HG03045 (cell line): ENCODE measurements at regions not wholly inside any gene's neighbourhood (a gene's known extent, or its start where the extent isn't known, plus 50 kb on each side); places are given as distances from the start of the nearest gene placed in this dataset.

ENCODE experiments used
- ATAC-seq: cut with Tn5 transposase; IDR thresholded peaks from one replicate; pipeline ENCODE4 v1.9.1; 2021; ENCODE audit warnings: mild to moderate bottlenecking, moderate library complexity; ENCODE audit not compliant: unreplicated experiment

DNA sequence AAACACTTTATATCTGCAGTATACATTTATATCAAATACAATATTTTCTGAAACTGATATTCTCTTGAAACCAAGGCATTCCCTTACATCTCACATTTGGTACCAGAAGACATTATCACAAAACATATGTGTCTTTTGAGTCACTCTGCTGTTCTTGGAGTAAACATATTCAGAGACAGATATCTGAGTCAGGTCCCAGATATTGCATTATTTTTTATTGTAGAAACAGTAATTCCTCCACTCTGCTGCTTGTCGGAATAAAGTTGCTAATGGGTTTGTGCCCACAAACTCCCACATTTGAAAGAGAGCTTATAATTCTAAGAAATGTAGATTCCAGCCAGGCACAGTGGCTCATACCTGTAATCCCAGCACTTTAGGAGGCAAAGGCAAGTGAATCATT lies 261.1 kb upstream of the DAPK1 start:
- no peak for ATAC-seq

DNA sequence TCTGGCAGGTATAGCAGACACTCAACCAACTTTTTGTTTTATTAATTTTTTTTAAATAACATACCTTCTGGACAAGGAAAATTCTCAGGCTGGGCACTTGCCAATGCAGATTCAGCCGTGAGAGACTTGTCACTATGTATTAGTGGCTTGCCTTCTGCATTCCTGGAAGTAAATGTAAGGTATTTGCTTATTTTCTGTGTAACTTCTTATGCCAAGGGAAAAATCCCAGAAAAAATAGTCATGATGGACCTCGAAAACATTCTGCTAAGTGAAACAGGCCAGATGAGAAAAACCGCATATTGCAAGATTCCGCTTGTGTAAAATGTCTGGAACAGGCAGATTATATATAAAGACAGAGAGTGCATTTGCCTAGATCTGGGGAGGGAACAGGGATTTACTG lies 260.3 kb upstream of the DAPK1 start:
- ATAC-seq, result no peak

DNA sequence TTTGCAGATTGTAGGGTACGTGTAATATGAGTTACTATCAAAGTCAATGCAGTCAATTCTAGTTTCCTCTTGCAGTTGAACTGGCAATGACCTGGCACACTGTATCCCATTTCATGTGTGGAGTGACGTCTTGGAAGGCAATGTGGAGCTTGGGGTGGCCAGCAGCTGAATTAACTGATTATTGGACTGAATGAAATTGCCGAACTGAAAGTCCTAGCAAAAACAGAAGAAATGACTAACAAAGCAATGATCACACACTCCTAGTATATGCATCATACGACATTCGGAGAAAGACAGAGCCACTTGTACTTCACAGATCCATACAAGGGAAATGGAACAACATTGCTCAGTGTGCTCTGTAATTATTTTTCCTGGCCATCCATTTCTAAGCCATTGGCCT lies 259.1 kb upstream of the DAPK1 start:
- ATAC-seq, result no peak

DNA sequence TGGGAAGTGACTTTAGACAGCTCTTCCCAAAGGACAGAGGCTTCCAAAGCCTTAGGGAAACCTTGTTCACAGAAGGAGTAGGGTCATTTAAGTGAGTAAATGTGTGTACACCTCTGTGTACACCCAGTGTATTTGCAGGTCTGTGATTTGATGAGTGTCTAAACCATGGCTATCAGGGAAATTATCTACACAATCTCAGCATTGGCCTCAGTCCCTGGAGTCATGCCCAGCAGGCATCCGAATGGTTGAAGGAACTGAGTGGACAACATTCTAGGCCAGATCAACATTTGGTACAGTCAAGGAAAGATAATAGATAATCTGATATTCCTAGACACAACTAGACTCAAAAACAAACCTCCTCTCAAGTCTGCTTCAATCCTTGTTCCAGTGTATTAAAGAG lies 258.4 kb upstream of the DAPK1 start:
- ATAC-seq, result no peak

DNA sequence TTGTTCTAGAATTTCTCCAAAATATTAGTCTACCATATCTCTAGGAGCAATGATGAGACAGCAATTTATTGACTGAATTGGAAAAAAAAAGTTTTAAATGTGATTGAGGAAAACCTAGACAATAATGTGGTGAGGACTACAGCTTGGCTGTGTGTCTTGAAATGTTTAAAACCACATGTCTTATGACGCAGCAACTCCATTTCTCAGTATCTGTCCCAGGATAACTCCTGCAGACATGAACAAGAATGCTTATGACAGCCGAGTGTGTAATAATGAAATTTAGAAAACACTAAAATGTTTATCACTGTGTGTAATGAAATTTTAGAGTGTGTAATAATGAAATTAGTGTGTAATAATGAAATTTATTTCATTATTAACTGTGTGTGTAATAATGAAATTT lies 254.1 kb upstream of the DAPK1 start:
- ATAC-seq, result no peak

DNA sequence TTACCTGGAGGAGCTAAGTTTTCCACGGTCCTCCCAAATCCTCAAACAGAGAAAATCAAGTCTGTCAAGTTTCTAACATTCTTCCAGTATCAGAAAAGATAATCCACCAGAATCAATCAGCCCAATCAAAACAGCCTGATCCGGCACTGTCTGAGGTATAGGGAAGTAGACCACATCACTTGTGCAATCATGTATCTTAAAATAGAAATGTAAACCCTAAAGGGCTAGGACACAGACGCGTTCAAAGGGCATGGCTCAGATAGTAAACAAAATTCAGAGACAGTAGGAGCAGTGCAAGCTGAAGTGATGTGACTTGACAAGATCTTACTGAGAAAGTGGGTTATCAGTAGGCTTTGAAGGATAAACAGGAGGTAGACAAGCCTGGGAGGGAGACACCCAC lies 252.4 kb upstream of the DAPK1 start:
- no peak for ATAC-seq

DNA sequence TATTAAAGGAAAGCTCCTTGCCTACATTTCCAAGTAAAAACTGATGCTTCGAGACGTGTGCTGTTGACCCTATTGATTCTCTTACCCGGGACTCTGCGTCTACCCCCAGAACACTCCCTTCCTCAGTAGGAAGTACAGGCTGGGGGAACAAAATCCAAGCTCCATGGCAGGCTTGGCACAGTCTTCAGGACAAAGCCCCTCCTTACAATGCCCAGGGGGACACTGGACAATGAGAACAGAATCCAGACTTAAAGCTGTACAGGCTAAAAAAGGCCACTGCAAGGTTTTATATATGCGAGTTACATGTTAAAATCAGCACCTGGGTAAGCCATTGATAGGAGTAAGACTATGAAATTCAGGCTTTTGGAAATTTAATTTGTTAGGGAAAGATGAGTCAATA lies 250.6 kb upstream of the DAPK1 start:
- no peak for ATAC-seq

DNA sequence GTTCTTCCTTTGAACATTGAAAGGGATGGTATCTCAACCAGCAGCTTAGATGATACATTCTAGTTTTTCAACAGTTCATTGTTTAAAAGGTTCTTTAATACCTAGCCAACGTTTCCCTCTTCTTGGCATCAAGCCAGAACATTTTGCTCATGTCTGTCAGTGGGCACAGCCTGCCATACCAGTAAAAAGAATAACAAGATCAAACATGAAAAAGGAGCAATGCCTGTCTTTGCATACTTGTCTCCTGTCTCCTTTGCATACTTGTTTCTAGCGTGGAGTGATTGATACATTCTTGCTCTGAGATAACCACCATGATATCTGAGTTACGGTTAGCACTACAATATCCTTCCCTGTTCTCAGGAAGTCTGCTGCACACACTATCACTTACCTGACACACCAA lies 248.6 kb upstream of the DAPK1 start:
- ATAC-seq, result no peak

DNA sequence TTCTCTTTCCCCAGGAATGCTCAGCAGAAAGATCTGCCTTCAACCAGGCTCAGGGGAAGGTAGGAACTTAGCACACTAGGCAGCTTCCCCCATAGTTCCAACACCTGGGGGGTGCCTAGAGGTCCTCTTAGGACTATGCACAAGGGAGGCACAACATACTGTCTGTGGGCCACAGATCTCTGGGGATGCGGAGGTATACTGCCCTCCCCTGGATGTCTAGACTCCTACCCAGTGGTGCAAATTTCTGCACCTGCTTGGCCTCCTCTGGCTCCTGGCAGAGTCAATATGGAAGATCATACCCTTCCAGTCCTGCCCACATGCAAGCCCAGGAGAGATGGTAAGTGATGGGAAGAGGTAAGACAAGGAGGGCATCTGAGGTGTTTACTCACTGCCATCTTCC lies 247.5 kb upstream of the DAPK1 start:
- ATAC-seq, result no peak

DNA sequence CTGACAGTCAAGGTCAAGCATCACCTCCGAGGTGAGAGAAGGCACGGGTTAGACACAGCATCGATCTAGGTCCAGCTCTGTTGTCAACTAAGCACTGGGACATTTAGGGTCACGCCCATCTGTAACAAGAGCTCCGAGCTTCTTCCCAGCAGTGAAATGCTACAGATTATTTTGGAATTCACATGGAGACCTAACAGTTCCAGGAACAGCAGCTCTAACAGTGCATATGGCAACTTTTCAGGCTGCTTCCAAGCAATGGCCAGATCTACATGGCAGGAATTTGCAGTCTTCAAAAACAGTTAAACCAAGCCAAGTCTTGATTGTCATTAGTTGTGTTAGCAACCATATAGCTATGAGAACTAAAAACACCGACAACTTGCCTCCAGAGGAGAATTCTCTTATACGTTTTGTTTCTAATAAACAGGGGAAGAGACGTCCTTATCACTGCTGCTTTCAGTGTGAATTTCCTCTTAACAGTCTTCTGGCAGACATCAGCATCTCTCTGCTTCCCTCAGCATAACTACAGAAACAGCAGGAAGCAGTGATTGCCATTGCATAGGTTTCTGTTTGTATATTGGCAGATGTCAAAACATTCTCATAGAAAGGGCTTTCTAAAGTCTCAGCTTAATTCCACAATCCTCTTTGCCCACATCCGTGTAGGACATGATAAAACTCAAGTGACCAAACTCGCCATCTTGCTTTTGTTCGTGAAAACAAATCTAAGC lies 242.1 kb upstream of the DAPK1 start:
- ATAC-seq, result no peak

DNA sequence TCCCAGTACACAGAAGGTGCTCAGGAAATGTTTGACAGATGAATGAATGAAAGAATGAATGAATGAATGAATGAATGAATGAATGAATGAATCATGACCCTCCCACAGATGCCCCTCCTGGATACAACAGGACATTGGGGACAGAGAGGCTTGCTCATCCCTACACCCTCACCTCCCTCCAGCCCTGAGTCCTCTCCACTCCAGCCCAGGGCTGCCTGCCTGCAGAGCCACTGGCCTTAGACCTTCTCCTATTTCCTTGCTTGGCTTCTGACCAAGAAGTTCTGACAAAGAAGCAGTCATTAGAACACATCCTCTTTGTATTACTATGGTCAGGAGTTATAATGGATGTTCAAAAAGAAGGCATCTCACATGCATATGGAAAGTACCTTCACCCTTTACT lies 240.7 kb upstream of the DAPK1 start:
- ATAC-seq, result no peak

DNA sequence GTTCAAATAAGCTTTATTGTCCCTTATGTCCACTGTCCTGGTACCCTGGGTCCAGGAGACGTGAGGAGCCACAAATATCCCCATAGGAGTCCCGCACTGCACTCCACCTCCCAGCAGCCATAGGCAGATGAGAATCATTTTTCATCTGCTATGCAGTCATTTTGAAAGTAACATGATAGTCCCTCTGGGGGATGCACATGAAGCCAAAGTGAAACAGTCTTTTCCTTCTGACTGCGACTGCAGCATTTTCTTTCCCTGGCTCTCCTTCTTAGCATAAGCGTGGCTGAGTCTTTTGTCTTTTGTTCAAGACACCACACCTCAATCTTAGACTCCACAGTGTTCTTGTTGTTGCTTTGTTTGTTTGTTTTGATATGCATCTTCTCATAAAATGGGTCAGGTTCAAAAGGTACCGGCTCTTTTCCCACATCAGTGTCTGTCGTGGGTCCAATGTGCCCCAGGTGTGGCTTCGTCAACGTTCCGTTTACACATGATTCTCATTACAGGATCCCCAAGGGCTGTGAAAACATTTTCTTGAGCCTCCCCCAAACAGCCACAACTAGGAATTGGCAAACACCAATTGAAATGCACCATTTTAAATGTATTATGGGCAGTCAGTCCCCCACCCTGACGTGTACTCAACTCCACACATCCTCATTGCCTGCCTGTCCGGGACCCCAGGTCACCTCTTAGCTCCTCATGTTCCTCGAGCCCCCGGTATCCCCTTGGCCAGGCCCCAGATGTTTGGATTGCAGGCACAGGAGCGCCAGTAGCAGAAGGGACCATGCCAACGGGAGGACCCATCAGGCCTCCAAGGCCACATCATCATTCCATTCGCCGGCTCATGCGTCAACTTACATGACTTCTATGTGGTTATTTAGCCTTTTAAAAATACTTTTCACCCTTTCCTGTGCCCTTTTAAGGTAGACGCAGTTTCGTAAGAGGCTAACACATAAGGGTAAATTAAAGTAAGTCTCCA lies 237.8 kb upstream of the DAPK1 start:
- ATAC-seq, result no peak

DNA sequence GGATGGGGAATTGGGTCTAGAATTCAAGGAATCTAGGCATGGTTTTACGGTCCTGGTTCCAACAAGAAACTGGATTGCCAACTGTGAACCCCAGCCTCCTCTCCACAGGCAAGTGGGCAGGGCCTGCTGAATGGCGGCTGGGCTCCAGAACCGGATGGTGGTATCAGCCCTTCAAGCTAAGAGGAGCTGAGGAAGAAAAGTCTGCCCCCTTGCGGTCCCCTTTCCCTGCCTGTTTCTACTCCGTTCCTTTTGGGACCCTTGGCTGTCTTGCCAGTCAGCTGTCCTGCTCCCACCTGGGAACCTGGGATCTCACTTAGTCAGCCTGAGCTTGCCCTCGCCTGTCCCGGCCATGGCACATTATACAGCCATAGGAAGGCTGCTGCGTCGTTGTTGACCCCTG lies 234.4 kb upstream of the DAPK1 start:
- no peak for ATAC-seq

DNA sequence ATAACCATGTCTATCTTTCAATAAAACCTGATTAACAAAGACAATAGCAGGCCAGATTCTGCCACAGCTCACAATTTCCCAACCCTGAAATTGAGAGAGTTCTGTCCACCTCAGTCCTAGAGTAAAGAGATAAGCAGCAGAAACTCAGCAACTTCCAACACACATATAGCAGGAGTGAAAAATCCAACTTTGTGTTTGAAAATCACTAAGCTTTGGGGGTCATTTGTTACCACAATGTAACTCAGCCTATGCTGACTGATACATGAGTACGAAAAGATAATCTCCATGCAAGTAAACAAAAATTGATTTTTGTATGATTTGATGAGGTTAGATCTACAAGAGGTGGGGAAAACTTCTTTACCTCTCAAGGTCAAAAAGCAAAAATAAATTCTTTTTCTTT lies 231.0 kb upstream of the DAPK1 start:
- no peak for ATAC-seq

DNA sequence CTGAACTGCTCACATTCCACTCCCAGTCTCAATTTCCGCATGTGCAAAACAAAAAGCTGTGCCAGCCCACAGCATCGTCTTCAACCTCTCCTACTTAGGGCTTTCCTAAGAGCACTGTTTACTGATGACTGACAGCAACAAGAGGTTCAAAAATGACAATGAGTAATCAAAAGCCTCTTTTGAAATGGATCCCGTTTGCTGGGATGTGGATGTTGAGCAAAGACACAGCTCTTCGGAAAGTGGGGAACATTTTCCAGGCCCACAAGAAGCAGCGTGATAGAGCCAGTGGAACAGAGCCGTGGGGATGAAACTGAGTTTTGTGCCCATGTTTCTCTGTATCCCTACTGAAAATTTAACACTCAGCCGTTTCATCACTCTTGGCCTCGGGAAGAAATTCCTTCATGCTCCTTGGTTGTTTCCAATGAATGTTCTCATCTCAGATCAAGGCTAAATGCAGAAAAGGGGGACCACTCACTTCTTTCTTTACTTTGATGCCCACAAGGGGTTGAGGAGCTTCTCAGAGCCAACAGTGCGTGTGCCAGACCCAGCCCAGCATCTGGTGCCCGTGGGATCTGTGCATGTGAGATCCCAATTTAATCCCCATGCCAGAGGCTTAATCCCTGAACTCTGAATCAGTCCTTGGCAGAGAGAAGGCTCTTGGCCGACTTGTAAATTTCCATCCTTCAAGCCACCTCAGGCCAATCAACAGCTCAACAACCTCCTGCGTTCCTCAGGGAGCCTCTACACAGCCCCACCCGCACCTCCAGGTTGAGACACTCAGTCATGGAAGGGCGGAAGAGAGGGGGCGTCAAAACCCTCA lies 230.2 kb upstream of the DAPK1 start:
- no peak for ATAC-seq

DNA sequence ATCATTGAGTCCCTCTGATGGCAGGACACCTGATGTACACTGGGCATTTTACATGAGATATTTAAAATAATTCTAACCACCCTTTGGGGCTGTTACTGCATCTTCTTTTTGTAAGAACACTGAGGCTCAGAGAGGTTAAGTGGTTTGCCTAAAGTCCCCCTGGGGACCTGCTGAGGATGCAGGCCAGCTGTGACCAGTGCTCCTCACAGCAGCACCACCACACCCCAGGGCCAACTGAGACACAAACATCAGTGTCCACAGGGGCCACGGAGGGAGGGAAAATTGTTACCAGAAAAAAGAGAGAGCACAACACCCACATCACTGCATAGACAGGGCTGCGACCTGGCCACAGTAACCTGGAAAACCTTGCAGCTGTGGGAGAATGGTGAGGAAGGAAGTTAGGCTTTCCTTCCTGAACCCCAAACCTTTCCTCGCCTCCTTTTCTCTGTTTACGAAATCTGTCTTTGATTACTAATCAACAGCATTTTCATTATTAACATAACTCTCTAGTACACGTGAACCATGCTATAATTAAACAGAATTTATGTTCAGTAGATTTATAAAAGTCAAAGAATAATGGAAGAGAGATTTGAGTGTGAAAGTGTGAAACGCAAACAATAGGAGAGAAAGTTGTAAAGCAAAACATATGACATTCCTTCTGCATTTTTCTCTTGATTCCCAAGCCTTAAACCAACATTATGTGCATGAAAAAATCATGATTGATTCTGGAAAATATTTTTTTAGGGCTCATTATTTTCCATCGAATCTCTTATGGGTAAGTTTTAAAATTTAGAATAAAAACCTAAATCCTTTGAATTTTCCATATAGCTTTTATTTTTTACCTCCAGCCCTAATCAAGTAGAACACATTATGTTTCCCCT lies 228.1 kb upstream of the DAPK1 start:
- no peak for ATAC-seq

DNA sequence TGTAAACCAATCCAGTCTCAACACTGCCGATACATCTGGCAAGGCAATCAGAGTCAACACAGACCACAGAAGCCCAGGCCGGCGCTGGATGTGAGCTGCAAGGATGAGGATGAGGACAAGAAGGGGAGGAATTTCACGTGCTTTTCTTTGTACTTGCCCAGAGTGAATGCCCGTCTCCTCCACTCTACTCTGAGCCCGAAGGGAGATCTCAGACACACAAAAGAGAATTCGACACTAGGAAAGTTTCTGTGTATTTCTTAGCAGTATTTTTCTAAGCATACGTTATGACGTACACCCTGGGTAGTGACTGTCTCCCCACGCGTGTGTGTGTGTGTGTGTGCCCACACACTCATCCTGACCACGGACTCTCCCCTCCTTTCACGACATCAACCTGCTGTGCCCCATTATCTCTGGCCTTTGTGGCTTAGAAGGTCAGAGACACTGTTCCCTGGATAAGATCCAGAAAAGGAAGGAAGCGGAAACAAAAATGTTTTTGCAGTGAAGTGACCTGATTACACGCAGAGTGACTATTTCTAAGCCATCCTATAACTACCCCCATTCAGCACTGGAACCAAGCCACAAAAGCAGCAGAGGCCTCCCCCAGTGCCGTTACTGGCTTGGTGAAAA lies 227.3 kb upstream of the DAPK1 start:
- ATAC-seq, result no peak

DNA sequence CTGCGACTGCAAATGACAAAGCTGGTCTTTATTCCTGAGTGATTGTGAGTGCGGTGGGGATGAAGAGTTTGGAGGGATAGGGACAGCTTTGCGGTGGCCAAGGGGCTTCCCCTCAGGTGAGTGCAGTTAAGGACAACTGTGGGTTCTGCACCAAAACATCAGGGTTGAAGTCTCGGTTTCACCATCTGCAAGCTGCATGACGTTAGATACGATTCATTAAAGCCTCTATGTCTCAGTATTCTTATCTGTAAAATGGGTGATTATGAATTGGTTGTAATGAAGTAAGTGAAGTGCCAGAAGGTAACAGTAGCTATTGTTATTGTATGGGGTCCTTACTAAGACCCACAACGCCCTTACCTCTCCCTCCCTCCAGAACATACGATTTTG lies 226.8 kb upstream of the DAPK1 start:
- ATAC-seq, result no peak

DNA sequence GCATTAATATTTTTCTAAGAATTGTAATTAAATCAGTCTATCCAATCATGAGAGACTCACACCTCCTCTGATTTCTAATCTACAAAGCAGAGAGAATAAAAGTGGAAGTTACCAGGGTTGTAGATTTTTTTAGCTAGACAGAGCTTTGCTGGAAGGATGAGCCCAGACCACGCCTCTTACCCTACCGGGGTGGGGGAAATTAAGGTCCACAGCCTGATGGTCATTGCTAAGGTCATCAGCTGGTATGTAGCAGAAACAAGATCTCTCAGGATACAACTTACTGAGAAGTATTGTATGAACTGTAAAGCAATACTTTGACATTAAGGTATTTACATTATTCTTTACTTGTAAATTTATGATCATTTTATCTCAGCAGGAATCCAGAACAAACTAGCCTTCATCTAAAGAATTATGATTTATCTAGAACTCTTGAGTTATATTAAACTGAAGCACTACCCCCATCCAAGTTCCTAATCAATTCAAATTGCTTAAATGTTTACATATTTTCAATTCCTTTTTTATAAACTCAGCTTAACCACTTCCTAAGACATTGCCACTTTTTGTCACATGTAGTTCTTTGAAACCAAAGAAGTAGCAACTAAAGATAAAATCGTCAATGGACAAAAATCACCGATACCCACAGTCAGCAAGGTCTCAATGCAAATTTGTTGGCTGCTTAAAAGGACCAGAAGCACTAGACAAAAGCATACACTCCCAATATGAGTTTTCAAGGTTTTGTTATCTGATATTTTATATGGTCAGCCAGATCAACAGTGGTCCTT lies 225.8 kb upstream of the DAPK1 start:
- no peak for ATAC-seq
